ENCODE measurements at regions not wholly inside any gene's neighbourhood (a gene's known extent, or its start where the extent isn't known, plus 50 kb on each side); places are given as distances from the start of the nearest gene placed in this dataset. TPM values are rescaled to one million over a fixed set of nuclear protein-coding genes. Genes with fewer than 3 reads are reported as not detected.

Small RNAs in the stretch of these regions (small RNA-seq; reads per million reads assigned to genes)
- gene AL049861.1 (ENCODE audit: low read depth) (not detected), gene RF02271 (ENCODE audit: low read depth) (not detected), gene RN7SL583P (ENCODE audit: low read depth) (not detected), gene RNA5SP52 (ENCODE audit: low read depth) (not detected)
